ENCODE measurements at regions not wholly inside any gene's neighbourhood (a gene's known extent, or its start where the extent isn't known, plus 50 kb on each side); places are given as distances from the start of the nearest gene placed in this dataset.

- H3K9me3 Mint-ChIP-seq, result peaks cover 9% of the 10 kb centered on the region
- H3K27ac Mint-ChIP-seq (ENCODE audit: low read depth), result no peak overlapping the region
- no peak for ATAC-seq (replicated peaks; ENCODE audit: extremely low read depth, poor library complexity, severe bottlenecking)
- H3K4me1 Mint-ChIP-seq, result no peaks in the 10 kb centered on the region
- H3K4me3 Mint-ChIP-seq, result no peak overlapping the region
- no peaks in the 10 kb centered on the region for H3K27me3 Mint-ChIP-seq
- no peaks in the 10 kb centered on the region for H3K36me3 Mint-ChIP-seq (ENCODE audit: insufficient read depth)
- DNase-seq (ENCODE audit: low spot score in 2 of 2), result no peak
These were observed 432.4 kb downstream of the TNS1 start for GRCh38 chr2:217570394-217570793.

GRCh38 chr2:217568289-217568971 is 434.4 kb downstream of the TNS1 start:
- Mint-ChIP-seq H3K4me1 (no peaks in the 10 kb centered on the region), H3K36me3 (ENCODE audit: insufficient read depth) (no peaks in the 10 kb centered on the region), H3K27me3 (no peaks in the 10 kb centered on the region), H3K4me3 (no peak overlapping the region), H3K27ac (ENCODE audit: low read depth) (no peak overlapping the region), H3K9me3 (peaks cover 5% of the 10 kb centered on the region)
- DNase-seq (ENCODE audit: low spot score in 2 of 2) (no peak), ATAC-seq (replicated peaks; ENCODE audit: extremely low read depth, poor library complexity, severe bottlenecking) (no peak)

DNA sequence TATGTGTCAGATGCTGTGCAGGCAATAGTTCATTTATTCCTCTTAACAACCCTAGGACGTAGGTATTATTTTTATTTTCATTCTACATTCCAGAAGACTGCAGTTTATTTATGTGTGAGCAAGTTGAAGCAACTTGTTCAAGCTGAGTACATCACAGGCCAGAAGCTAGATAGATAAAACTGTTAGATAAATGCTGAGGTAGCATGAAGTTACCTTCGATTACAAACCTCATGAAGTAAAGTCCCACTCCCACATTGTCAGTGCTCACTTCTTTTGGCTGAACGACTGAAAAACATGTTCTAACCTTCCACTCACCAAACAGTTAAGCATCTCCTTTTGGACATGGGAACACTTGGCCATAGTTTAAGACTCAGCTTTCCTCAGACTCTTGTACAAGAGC is 439.2 kb downstream of the TNS1 start:
- peaks cover 9% of the 10 kb centered on the region for H3K9me3 Mint-ChIP-seq
- H3K27ac Mint-ChIP-seq (ENCODE audit: low read depth), result no peak overlapping the region
- H3K36me3 Mint-ChIP-seq (ENCODE audit: insufficient read depth), result no peaks in the 10 kb centered on the region
- H3K27me3 Mint-ChIP-seq, result no peaks in the 10 kb centered on the region
- H3K4me1 Mint-ChIP-seq, result no peaks in the 10 kb centered on the region
- ATAC-seq (replicated peaks; ENCODE audit: extremely low read depth, poor library complexity, severe bottlenecking) (no peak), DNase-seq (ENCODE audit: low spot score in 2 of 2) (no peak)
- no peak overlapping the region for H3K4me3 Mint-ChIP-seq

DNA sequence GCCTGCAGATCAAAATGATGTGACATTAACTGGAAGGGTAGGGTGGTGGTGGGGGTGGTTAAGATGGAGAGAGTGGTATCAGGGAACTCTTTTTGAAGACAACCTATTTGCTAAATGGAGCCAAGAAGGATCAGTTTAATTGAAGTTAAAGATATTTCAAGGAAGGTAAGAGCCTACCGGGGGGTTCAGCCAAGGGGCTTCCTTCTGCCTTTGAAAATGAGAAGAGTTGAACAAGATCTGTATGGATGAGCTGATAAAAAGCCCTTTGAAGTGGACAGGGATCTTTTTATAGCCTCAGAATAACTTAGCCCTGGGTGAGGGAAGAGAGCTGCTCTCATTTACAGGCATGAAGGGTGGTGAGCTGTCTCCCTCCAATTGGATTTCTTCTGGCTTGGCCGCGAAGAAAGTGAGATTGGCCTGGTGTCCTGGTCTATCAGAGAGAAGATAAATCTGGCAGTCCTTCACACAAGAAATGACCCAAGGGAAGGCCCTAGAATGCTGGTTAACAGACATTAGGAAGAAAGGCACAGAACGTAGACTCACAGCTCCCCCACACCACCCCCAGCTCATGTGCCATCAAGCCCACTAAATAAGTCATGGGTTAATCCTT is 439.8 kb downstream of the TNS1 start:
- ATAC-seq (replicated peaks; ENCODE audit: extremely low read depth, poor library complexity, severe bottlenecking), result no peak
- Mint-ChIP-seq H3K4me1 (no peaks in the 10 kb centered on the region), H3K27me3 (no peaks in the 10 kb centered on the region), H3K9me3 (peaks cover 9% of the 10 kb centered on the region), H3K4me3 (no peak overlapping the region), H3K36me3 (ENCODE audit: insufficient read depth) (no peaks in the 10 kb centered on the region), H3K27ac (ENCODE audit: low read depth) (no peak overlapping the region)
- no peak for DNase-seq (ENCODE audit: low spot score in 2 of 2)

GRCh38 chr2:217559084-217559483 is 443.7 kb downstream of the TNS1 start:
- Mint-ChIP-seq H3K9me3 (peaks cover 9% of the 10 kb centered on the region), H3K27ac (ENCODE audit: low read depth) (no peak overlapping the region), H3K4me3 (no peak overlapping the region), H3K27me3 (no peaks in the 10 kb centered on the region), H3K4me1 (no peaks in the 10 kb centered on the region), H3K36me3 (ENCODE audit: insufficient read depth) (no peaks in the 10 kb centered on the region)
- ATAC-seq (replicated peaks; ENCODE audit: extremely low read depth, poor library complexity, severe bottlenecking), result no peak
- no peak for DNase-seq (ENCODE audit: low spot score in 2 of 2)

DNA sequence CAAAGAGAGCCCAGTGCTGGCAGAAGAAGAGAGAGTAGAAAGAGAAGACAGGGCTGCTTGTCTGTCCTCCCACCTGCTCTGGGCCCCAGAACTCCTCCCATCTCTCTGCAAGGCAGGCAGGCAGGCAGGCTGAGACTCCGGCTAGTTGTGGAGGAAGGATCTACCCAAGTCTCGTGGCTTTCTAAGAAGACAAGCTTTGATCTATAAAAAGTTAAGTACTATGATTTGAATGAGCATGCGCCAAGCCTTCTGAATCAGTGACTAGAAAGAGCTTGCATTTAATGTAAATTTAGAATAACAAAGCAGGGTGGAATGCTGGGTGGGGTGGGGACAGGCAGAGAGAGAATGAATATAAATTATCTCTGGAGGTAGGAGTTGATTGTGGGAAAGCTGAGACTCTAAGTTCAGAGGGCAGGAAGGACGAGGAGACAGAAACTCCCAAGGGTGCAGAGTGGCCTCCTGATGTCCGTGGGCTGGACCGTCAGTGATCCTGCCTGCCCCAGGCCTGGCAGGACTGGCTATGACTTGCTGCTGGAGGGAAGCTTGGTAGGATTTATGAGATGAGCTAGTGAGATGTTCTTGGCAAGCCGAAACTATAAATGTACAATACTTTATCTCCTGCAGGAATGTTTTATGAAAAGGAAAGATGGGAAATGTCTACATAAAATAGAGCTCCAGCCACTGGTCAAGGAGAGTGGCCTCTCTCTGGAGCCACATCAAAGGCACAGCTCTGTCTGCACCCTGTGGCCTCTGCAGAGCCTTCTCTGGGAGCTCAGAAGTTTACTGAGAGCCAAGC is 447.5 kb downstream of the TNS1 start:
- no peak overlapping the region for H3K4me3 Mint-ChIP-seq
- no peak overlapping the region for H3K27ac Mint-ChIP-seq (ENCODE audit: low read depth)
- H3K36me3 Mint-ChIP-seq (ENCODE audit: insufficient read depth), result no peaks in the 10 kb centered on the region
- DNase-seq (ENCODE audit: low spot score in 2 of 2) (no peak), ATAC-seq (replicated peaks; ENCODE audit: extremely low read depth, poor library complexity, severe bottlenecking) (no peak)
- H3K4me1 Mint-ChIP-seq, result no peaks in the 10 kb centered on the region
- no peaks in the 10 kb centered on the region for H3K9me3 Mint-ChIP-seq
- H3K27me3 Mint-ChIP-seq, result no peaks in the 10 kb centered on the region

DNA sequence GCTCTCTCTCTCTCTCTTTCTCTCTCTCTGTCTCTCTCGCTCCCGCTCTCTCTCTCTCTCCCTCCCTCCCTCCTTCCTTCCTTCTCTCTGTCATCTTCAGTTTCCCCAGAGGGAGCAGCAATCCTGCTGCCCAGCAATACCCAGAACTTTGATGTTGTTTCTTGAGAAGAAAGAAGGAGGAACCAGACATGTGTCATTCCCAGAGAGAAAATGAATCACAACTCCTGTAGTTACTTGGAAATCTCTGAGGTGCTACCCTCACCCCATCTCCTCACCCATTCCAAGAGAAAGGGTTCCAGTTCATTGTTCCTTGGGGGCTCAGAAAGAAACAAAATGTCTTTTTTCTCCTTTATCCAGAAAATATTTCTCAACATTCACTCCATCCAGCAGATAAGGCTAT is 449.1 kb downstream of the TNS1 start:
- Mint-ChIP-seq H3K9me3 (no peaks in the 10 kb centered on the region), H3K27ac (ENCODE audit: low read depth) (no peak overlapping the region), H3K4me1 (no peaks in the 10 kb centered on the region), H3K36me3 (ENCODE audit: insufficient read depth) (no peaks in the 10 kb centered on the region), H3K27me3 (no peaks in the 10 kb centered on the region), H3K4me3 (no peak overlapping the region)
- DNase-seq (ENCODE audit: low spot score in 2 of 2), result no peak
- no peak for ATAC-seq (replicated peaks; ENCODE audit: extremely low read depth, poor library complexity, severe bottlenecking)

DNA sequence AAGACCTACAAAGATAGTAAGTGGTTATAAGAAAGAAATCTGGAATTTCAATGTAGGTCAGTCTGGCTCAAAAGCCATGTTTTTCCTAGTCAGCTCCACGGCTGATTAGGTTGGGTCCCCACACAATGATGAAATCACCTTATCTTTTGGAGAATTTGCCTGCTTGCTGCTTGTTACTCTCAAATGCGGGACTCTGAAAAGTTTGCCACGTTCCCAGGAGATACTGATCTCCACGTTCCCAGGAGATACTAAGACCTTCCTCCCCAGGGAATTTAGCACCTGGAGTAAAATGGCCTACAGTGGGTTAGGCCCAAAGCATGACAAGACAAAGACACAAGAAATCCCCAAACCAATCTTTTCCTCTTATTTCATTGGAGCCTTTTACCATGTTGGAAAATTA is 449.6 kb downstream of the TNS1 start:
- Mint-ChIP-seq H3K36me3 (ENCODE audit: insufficient read depth) (no peaks in the 10 kb centered on the region), H3K27ac (ENCODE audit: low read depth) (no peak overlapping the region), H3K4me3 (no peak overlapping the region), H3K4me1 (no peaks in the 10 kb centered on the region), H3K27me3 (no peaks in the 10 kb centered on the region), H3K9me3 (no peaks in the 10 kb centered on the region)
- ATAC-seq (replicated peaks; ENCODE audit: extremely low read depth, poor library complexity, severe bottlenecking), result no peak
- DNase-seq (ENCODE audit: low spot score in 2 of 2), result no peak

DNA sequence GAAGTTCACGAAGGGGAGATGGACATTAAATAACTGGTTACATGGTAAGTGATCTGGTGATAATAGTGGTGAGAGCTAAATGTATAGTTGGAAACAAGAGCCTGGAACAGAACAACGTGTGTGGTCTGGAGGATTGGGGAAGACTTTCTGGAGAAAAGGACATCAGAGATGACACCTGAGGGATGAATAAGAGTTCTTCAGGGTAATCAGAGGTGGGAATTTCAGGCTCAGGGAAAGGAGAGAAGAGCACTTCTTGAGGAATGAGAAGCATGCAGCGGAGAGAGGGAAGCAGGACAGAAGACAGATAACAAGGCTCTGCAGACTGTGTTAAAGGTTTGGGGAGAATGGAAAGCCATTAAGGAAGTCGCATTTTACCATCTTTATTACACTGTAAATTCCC is 450.7 kb downstream of the TNS1 start:
- DNase-seq (ENCODE audit: low spot score in 2 of 2), result no peak
- Mint-ChIP-seq H3K27me3 (no peaks in the 10 kb centered on the region), H3K4me1 (no peaks in the 10 kb centered on the region), H3K36me3 (ENCODE audit: insufficient read depth) (no peaks in the 10 kb centered on the region), H3K27ac (ENCODE audit: low read depth) (no peak overlapping the region), H3K4me3 (no peak overlapping the region), H3K9me3 (no peaks in the 10 kb centered on the region)
- no peak for ATAC-seq (replicated peaks; ENCODE audit: extremely low read depth, poor library complexity, severe bottlenecking)

DNA sequence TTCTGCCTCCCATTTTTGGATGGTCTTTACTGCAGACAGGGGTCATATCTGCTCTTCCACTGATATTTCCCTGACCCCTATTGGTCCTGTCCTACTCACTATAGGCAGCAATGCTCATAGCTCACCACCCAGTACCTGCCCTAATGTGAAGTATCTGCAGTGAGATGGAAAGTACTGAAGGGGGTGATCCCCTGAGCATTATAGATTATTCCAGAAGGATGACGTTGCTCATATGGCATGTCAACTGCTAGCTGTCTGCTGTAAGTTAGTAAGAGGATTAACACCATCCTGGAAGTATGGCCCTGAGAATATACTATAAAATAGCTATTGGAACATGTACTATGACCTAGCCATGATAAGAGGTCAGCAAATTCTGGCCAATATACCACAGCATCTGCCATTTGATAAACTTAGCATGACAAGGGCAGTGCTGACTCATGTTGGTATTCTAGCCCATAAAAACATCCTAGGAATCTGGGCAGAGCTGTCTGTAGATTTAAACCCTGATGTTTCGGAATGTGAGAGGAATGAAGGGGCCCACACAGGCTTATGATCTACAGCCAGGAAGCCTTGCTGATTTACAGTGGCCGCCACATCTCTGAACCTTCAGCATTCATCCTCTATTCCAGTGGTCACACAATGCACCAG is 451.4 kb downstream of the TNS1 start:
- ATAC-seq (replicated peaks; ENCODE audit: extremely low read depth, poor library complexity, severe bottlenecking) (no peak), DNase-seq (ENCODE audit: low spot score in 2 of 2) (no peak)
- H3K27ac Mint-ChIP-seq (ENCODE audit: low read depth), result no peak overlapping the region
- no peaks in the 10 kb centered on the region for H3K27me3 Mint-ChIP-seq
- no peaks in the 10 kb centered on the region for H3K36me3 Mint-ChIP-seq (ENCODE audit: insufficient read depth)
- no peak overlapping the region for H3K4me3 Mint-ChIP-seq
- H3K4me1 Mint-ChIP-seq, result no peaks in the 10 kb centered on the region
- H3K9me3 Mint-ChIP-seq, result no peaks in the 10 kb centered on the region

GRCh38 chr2:217539126-217539525 is 463.7 kb downstream of the TNS1 start:
- H3K4me1 Mint-ChIP-seq, result no peaks in the 10 kb centered on the region
- H3K36me3 Mint-ChIP-seq (ENCODE audit: insufficient read depth), result no peaks in the 10 kb centered on the region
- peaks cover 29% of the 10 kb centered on the region for H3K27me3 Mint-ChIP-seq
- ATAC-seq (replicated peaks; ENCODE audit: extremely low read depth, poor library complexity, severe bottlenecking) (no peak), DNase-seq (ENCODE audit: low spot score in 2 of 2) (no peak)
- H3K4me3 Mint-ChIP-seq, result no peak overlapping the region
- H3K9me3 Mint-ChIP-seq, result peaks cover 10% of the 10 kb centered on the region
- no peak overlapping the region for H3K27ac Mint-ChIP-seq (ENCODE audit: low read depth)

GRCh38 chr2:217538719-217539118 is 464.1 kb downstream of the TNS1 start:
- Mint-ChIP-seq H3K9me3 (peaks cover 6% of the 10 kb centered on the region), H3K4me3 (no peak overlapping the region), H3K27ac (ENCODE audit: low read depth) (no peak overlapping the region)

More at GRCh38 chr2:217538719-217539118, 464.1 kb downstream of the TNS1 start:
- ATAC-seq (replicated peaks; ENCODE audit: extremely low read depth, poor library complexity, severe bottlenecking) (no peak), DNase-seq (ENCODE audit: low spot score in 2 of 2) (no peak)
- Mint-ChIP-seq H3K4me1 (no peaks in the 10 kb centered on the region), H3K27me3 (peaks cover 25% of the 10 kb centered on the region), H3K36me3 (ENCODE audit: insufficient read depth) (no peaks in the 10 kb centered on the region)
